ENCODE measurements at regions not wholly inside any gene's neighbourhood (a gene's known extent, or its start where the extent isn't known, plus 50 kb on each side); places are given as distances from the start of the nearest gene placed in this dataset.
"Not testable (repeated sequence)": the region's sequence is repeated elsewhere in the genome, so short reads cannot be mapped to it uniquely, and the experiment has no call there.

DNA sequence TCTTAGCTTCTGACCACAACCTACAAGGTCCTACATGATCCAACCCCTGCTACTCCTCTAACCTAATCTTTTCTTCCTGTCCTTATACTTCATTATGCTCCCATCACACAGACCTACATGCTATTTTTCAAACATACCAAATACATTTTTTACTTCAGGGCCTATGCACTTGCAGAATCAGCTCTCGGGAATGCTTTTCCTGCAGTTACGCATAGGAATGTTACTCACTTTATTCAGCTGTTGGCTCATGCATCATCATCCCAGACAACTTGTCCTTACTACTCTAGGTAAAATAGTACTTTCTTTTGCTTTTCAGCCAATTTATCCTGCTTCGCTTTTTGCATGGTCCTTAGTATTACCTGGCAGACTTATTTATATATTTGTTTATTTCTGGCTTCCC lies 105.6 kb downstream of the OXSM start:
- DNase-seq (ENCODE audit: low spot score) = no peak

DNA sequence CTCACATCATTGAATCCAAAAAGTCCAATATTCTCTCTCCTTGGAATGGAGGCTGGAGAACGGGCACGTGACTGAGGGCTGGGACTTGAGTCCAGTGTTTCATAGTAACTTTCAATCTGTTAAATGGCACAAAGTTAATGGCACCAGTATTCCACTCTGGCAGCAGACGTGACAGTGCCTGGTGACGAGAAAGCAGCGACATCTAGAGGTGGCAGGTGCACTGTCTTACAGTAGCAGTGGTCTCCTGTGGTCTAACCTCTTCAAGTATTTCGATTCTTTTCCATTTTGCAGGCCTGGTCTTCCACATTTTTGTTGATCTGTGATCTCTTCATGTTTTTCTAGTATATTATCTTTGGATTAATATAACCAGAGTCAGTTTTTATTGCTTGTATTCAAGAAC lies 107.1 kb downstream of the OXSM start:
- peak; percentile 28 for DNase-seq (ENCODE audit: low spot score)

DNA sequence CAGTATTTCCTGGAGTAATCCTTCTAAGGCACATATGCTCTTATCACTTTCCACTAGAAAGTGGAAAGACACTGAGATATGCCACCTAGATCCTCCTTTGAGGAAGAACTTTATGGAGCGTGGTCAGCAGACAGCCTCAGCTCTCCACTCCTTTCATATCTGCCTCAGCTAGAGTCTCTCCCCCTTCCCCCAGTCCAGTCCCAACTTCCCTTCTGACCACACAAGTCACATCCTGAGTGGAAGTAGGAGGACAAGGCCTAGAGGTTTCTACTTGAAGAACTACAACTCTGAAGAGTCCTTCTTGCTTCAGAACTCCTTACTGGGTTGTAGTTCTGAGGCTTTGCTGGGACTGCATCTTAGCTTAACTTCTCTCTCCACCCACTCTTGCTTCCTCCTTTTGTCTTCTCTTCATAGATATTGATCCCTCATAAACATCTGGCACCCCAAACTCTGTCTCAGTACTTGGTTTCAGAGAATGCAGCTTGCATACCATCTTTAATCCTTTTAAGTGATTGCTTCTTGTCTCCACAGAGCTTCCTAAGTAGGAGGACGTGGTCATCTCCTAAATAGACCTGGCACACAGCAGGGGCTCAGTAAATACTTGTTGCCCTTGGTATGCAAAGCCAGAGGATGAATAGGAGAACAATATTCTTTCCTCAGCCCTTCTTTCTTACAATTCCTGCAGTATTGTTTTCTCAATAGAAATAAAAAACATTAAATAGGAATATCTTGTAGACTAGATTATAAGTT lies 109.6 kb downstream of the OXSM start:
- DNase-seq (ENCODE audit: low spot score) = no peak

DNA sequence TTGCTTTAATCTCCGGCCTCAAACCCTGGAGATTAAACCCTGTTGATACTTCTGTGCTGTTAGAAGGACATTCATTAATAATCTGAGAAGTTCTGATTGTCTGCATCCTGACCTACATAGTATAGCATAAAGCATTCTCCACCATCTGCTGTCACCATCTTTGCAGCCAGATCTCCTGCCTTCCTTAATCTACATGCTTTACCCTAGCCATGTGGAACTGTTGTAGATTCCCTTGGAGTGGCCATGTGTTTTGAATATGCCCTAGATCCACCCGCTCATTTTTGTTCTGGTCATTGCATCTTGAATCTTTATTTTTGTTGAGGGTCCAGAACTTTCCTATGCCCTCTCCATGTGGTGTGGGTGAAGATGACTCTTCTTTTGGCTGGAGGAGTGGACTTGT lies 110.3 kb downstream of the OXSM start:
- no peak for DNase-seq (ENCODE audit: low spot score)

DNA sequence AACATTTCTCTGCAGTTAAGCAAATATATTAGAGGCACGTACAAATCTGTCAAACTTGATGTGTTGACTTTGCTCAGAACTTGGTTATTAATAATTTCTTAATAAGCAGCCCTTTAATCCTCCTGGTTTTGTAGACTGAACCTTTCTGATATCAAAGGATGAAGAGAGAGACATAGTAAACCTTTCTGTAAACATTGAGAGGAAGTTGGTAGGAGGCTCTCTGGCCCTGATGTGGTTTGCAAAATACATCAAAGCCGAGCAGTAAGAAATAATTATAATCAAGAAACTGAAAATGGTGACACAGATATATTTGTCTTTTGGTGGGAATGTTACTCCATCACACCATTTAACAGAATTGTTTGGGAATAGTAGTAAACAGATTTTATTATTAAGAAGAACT lies 111.9 kb downstream of the OXSM start:
- no peak for DNase-seq (ENCODE audit: low spot score)

DNA sequence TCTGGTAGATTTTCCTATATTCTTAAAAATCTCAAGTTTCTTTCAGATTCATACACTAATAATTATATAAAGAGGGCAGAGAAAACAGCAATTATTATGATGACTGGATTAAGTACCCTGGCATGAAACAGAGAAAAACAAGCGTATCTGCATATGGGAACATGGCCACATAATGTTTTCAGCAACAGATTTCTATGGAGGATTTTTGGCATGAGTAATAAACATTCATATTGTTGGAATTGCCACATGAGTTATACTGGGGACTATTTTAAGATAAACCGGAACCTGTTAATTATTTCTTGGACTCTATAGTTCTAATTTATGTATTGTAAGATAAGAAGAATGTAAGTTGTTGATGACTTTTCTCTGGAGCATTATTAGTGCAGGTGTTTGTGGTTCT lies 112.7 kb downstream of the OXSM start:
- DNase-seq (ENCODE audit: low spot score) = no peak

DNA sequence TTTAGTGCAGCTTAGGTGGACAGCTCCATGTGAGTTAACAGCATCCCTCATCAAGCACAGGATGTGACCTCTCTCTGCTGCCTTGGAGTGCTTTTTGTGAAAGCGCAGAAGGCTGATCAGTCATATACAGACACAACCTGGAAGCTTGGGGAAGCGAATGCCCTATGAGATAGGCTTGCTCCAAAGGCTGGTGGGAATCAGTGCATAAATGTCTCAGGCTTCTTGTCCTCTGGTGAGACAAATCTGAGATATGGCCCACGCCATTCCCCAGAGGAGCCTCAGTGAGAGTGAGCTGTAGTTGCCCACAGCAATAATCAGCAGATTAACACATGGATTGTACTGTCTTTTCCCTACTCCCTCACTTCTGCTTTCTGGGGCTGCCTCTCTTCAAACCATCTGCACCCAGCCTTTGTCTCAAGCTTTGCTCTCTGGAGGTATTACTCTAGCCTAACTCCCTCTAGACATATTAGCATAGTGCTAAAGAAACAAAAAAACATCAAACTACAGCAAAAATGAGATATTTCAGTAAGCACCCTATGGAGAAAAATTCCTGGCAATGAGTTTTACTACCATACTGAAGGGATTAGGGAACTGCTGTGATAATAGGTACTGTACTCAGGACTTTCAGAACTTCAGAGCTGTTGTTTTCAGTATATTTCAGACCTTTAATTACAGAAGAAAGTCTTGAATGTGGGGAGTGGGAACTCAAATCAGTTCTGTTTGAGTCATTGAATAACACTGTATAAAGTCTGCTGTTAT lies 113.7 kb downstream of the OXSM start:
- DNase-seq (ENCODE audit: low spot score) = no peak

DNA sequence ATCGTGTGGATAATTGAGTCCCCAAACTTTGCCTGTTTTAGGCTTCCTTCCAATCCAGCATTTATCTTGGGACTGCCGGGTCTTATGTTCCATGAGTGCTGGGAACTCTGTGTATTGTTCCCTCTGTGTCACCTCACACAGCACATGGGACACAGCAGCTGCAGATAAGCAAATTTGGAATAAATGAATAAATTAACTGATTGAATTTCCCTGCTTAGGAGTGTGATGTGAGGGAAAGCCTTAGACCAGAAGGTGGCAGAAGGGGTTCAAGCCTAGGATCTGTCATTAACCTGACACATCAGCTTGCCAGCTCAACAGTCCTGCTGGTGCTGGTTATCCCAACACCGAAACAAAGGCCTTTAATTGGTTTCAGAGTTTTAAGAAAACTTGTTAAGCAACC lies 114.3 kb downstream of the OXSM start:
- DNase-seq (ENCODE audit: low spot score) = peak; percentile 11

DNA sequence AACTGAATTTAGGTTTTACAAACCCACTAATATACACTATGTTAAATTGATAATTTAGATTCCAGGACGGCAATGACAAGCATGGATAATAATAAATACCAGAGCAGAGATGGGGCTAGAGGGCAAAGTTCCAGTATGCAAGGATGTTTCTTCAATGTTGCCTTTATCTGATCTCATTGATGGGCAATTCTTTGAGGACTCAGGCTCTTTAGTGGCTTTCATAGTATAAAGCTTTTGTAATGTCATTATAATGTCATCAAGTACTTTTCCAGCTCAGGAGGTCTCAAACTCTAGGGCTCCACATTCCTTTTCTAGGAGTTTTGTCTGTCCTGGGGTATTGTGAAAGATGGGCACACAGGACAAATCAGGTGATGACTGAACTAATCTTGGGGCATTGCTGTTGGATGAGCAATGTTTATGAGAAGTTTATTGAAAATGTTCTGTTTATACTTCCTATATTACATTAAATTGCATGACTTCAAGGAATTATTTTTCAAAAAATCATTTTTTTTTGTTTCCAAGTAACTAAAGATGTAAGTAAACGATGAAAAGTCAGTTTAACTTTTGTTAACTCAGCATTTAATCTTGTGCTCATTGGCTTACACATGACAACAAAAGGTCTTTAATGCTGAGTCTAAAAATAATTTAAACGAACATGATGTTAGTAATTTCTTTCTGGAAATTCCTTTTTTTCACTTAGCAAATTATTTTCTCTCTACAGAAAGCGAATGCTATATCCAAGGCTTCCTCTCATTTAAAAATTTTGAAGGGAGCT lies 116.4 kb downstream of the OXSM start:
- no peak for DNase-seq (ENCODE audit: low spot score)

DNA sequence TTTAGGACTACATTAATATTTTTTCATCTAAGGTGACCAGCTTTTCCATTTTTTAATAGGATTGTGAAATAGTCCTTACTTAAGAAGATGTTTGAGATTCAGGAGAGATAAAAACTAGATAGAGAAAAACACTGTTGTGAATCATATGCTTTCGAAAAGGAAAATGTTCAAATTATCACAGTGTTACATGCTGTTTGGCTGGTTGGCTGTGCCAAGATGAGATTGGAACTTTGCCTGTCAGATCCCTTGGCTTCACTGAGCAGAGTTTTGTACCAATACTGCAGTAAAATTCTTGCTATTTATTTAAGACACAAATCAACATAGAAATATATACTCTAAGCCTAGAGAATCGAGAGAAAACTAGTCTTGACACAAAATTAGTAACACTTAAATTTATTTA lies 117.2 kb downstream of the OXSM start:
- DNase-seq (ENCODE audit: low spot score) = no peak

DNA sequence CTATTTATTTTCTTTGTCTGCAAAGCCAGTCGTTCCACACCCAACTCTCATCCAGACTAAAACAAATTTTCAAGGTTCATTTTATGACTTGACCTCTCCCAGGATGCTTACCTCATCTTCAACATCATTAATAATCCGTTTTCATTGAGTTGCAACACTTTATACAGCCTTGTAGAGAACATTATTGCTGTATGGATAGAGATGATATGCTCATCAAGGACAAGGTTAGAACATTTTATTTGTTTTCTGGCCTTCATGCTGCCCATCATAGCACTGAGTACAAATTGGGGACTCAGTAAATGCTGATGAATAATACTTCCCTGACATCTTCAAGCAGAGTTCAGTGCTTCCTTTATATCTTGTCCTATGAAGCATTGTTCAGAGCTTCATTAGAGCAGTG lies 120.2 kb downstream of the OXSM start:
- DNase-seq (ENCODE audit: low spot score) = no peak

DNA sequence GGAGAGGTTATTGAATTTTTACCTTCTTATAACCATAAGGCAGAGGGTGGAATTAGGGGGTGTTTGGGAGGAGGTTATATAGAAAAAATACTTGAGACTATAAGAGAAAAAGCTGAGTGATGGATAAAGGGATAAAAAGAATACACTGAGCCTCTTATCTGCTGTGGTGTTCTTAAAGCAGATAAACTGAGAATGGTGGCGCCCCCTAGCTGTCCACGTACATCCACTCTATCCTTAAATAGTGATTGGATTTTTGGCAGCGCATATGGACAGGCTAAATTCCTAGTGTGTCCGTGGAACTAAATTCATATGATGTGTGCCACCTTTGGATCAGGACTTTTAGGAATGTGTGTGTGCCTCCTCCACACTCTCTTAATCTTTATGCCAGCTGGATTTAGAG lies 121.1 kb downstream of the OXSM start:
- no peak for DNase-seq (ENCODE audit: low spot score)

DNA sequence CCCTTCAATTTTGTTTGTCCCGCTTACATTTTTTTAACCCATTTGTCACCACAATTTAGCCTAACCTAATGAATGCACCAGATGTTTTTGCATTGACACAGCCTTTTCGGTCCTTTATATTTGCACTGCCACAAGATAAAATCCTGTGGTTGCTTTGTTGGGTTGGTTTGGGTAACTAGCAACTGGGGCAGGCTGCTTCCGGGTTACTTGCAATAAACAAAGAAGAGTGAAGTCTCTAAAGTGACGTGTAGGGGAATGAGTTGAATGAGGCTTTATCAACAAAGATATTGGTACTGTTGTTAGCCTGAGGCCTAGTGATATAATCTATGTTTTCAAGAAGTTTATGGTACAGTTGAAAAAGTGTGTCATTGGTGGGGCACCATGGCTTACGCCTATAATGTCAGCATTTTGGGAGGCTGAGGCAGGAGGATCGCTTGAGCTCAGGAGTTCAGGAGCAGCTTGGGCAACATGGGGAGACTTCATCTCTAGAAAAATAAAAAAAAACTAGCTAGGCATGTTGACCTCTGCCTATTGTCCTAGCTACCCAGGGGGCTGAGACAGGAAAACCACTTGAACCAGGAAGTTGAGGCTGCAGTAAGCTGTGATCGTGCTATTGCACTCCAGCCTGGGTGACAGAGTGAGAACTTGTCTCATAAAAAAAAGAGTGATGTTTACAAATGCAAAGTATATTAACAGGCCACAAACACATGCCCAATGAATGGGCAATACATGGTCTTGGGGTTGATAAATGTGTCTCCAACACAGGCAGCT lies 121.8 kb downstream of the OXSM start:
- no peak for DNase-seq (ENCODE audit: low spot score)

DNA sequence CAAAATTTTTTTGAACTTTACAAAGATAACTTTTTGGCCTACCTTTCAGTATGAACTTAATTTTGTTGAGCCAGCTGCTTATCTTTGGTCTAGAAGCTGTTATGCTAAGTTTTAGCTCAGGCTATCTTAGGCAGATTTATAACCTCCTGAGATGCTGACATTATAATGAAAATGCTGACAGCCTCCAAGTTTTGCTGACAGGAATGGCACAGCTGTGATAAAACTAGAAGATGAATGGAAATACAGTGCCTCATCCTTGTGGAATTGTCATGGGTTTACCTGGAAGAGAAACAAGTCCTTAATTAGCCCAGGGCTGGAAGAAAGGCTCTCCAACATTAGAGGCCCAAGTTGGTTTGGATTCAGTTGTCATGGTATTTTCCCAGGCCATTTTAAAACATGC lies 123.3 kb downstream of the OXSM start:
- no peak for DNase-seq (ENCODE audit: low spot score)

DNA sequence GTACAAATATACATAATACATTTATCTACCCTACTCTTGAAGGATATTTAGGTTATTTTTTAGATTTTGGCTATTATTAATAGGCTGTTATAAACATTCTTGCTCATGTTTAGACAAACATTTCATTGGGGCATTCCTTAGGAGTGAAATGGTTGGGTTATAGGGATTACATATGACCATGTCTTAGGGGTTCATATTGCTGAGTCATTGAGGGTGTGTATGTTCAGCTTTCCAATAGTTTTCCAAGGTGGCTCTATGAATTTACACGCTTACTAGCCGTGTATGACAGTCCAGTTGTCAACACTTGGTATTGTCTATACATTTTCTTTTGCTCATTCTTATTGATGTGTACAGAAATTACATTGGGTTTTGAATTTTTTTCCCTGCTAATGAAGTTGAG lies 125.8 kb downstream of the OXSM start:
- no peak for DNase-seq (ENCODE audit: low spot score)

DNA sequence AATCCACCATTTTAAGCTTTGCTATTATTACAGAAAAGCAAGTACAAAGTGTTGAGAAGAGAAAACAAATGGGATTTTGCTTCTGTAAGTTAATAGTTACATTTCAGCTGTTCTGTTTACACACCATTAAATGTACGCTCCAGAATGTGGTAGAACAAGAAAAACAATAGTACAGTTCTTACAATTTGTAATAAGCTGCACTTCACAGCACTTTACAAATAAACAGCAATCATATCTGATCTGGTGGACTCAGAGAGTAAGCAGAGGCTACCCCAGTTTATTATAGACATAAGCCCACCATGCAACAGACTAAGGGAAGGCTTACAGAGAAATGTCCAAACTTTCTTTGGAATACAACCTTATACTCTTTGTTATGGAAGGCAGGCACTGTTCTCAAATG lies 126.4 kb downstream of the OXSM start:
- DNase-seq (ENCODE audit: low spot score) = peak; percentile 41

DNA sequence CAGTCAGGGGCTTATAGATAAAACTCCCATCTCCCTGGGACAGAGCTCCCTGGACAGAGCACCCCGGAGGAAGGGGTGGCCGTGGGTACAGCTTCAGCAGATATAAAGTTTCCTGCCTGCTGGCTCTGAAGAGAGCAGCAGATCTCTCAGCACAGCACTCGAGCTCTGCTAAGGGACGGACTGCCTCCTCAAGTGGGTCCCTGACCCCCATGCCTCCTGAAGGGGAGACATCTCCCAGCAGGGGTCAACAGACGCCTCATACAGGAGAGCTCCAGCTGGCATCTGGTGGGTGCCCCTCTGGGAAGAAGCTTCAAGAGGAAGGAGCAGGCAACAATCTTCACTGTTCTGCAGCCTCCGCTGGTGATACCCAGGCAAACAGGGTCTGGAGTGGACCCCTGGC lies 142.1 kb downstream of the OXSM start:
- not testable (repeated sequence) for DNase-seq (ENCODE audit: low spot score)

DNA sequence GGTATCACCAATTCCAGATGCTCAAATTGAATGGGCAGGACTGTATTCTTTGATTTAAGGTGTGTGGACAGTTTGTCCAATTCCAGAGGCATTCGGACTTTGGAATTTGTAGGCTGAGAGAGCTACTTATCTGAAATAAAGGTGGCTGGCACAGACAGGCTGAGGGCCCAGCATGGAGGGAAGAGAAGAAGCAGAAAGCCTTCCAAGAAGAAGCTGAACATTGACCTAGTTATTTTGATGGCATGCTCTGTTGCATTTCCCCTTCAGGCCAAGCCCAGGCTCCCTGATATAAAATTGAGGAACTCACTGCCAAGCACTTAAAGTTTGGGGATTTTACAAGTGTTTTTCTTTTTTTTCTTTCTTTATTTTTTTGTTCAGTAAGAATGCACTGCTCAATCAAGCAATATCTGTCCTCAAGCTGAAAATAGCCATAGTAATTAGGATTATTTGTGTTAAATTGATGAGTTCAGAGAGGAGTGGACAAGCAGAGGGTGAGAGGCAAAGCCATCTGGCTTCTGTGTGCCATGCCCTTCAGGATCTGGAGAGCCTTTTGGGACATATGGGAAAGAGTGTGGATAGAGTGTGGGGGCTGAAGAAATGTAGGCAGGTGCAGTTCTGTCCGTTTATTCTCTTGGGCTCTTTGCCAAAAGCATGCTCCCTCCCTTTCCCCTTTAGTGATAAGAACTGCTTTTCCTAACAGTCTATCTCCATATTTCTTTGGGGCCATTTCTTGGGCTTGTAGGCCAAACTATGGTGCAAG lies 148.9 kb downstream of the OXSM start:
- no peak for DNase-seq (ENCODE audit: low spot score)

DNA sequence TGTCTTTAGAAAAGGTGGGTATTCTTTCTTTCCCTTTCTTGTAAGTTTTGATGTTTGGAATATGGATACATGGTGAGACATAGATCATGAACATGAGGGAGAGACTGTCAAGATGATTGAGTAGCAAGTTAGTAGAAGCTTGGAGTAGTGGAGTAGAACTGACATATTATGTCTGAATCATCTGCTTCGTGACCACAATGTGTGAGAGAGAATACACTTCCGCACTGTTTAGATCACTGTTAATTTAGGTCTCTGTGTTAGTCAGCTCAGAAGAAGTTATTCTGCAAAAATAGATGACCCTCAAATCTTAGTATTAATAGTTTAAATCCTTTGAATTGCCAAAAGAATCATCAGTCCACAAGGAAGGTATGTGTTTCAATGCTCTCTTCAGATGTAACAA lies 151.0 kb downstream of the OXSM start:
- DNase-seq (ENCODE audit: low spot score) = no peak

DNA sequence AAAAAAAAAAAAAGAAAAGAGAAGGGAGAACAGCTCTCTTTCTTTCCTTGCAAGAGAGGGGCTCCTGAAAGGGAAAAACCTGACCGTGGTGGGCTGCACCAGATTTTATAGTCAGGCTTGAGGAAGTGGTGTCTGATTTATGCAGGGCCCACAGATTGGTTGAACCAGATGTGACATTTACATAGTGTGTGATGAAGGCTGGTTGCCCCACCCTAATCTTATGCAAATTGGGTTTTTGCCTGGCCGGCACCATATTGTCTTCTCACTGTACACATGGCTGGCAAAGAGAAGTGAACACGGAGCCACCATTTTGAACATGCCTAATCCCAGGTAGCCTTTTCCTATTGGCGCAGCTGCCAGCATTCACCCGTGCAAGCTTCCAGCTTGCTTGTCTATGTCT lies 154.4 kb downstream of the OXSM start:
- DNase-seq (ENCODE audit: low spot score) = no peak

DNA sequence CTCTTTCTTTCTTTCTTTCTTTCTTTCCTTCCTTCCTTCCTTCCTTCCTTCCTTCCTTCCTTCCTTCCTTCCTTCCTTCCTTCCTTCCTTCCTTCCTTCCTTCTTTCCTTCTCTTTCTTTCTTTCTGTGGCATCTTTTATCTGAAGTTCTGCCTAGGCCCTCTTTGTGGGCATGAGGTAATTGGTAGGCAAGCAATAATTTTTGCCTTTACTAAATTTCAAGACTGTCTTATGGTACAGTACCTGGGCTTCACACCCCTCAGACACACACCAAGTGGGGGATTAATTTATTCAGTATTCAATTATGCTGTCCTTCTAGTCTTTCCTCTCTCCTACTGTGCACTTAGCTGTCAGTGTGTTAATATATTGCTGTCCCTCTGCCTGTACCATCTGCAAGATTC lies 155.5 kb downstream of the OXSM start:
- no peak for DNase-seq (ENCODE audit: low spot score)
